ENCODE measurements at regions not wholly inside any gene's neighbourhood (a gene's known extent, or its start where the extent isn't known, plus 50 kb on each side); places are given as distances from the start of the nearest gene placed in this dataset.

GRCh38 chr14:42173206-42173605, 566.5 kb downstream of the LRFN5 start:
- no peak for DNase-seq (ENCODE audit: low read depth)

GRCh38 chr14:42172304-42172703, 565.6 kb downstream of the LRFN5 start:
- DNase-seq (ENCODE audit: low read depth), result no peak

- DNase-seq (ENCODE audit: low read depth), result no peak
Observed at GRCh38 chr14:42163136-42163535, 556.5 kb downstream of the LRFN5 start.

- no peak for DNase-seq (ENCODE audit: low read depth)
Observed at GRCh38 chr14:42159138-42159537, 552.5 kb downstream of the LRFN5 start.

- peak; percentile 2 for DNase-seq (ENCODE audit: low read depth)
Observed at GRCh38 chr14:42149609-42150261, 543.1 kb downstream of the LRFN5 start.

- no peak for DNase-seq (ENCODE audit: low read depth)
Observed at GRCh38 chr14:42145766-42146165, 539.1 kb downstream of the LRFN5 start.

- no peak for DNase-seq (ENCODE audit: low read depth)
Observed at GRCh38 chr14:42143114-42143513, 536.4 kb downstream of the LRFN5 start.

- no peak for DNase-seq (ENCODE audit: low read depth)
Observed at GRCh38 chr14:42141328-42141727, 534.7 kb downstream of the LRFN5 start.

GRCh38 chr14:42140831-42141279, 534.2 kb downstream of the LRFN5 start:
- DNase-seq (ENCODE audit: low read depth), result peak; percentile 90

- DNase-seq (ENCODE audit: low read depth), result peak; percentile 54
Observed at GRCh38 chr14:42140001-42140400, 533.3 kb downstream of the LRFN5 start.

GRCh38 chr14:42138406-42138805, 531.7 kb downstream of the LRFN5 start:
- no peak for DNase-seq (ENCODE audit: low read depth)

- DNase-seq (ENCODE audit: low read depth), result no peak
Observed at GRCh38 chr14:42130815-42131214, 524.1 kb downstream of the LRFN5 start.

GRCh38 chr14:42123526-42123925, 516.9 kb downstream of the LRFN5 start:
- no peak for DNase-seq (ENCODE audit: low read depth)

- DNase-seq (ENCODE audit: low read depth), result no peak
Observed at GRCh38 chr14:42113358-42114069, 506.8 kb downstream of the LRFN5 start.

- DNase-seq (ENCODE audit: low read depth), result peak; percentile 51
Observed at GRCh38 chr14:42112108-42112507, 505.4 kb downstream of the LRFN5 start.

- peak; percentile 36 for DNase-seq (ENCODE audit: low read depth)
Observed at GRCh38 chr14:42111355-42111754, 504.7 kb downstream of the LRFN5 start.

- DNase-seq (ENCODE audit: low read depth), result peak; percentile 66
Observed at GRCh38 chr14:42110167-42110566, 503.5 kb downstream of the LRFN5 start.

- no peak for DNase-seq (ENCODE audit: low read depth)
Observed at GRCh38 chr14:42095155-42095554, 488.5 kb downstream of the LRFN5 start.

- no peak for DNase-seq (ENCODE audit: low read depth)
Observed at GRCh38 chr14:42090122-42090521, 483.4 kb downstream of the LRFN5 start.

GRCh38 chr14:42079911-42080310, 473.2 kb downstream of the LRFN5 start:
- no peak for DNase-seq (ENCODE audit: low read depth)

- no peak for DNase-seq (ENCODE audit: low read depth)
Observed at GRCh38 chr14:42078345-42078744, 471.7 kb downstream of the LRFN5 start.

GRCh38 chr14:42070031-42070430, 463.4 kb downstream of the LRFN5 start:
- DNase-seq (ENCODE audit: low read depth), result no peak

- DNase-seq (ENCODE audit: low read depth), result peak; percentile 1
Observed at GRCh38 chr14:42057111-42057510, 450.4 kb downstream of the LRFN5 start.

All from HT1080 (cell line).